Spinal cord (tissue), 9 donors: ENCODE measurements at regions not wholly inside any gene's neighbourhood (a gene's known extent, or its start where the extent isn't known, plus 50 kb on each side); places are given as distances from the start of the nearest gene placed in this dataset.

Experiments used
- DNase-seq, 6 donors: peaks; one replicate each; pipeline versions ENCODE4 v3.0.0 to v3.0.0-alpha.2; 2013 to 2015; ENCODE audit warnings: low spot score in 6 of 6, low read depth in 4 of 6
- H3K27ac ChIP-seq: one replicate; pipeline ENCODE4 v1.5.1; 2013; ENCODE audit warnings: low read depth, low read length, control low read depth
- H3K27me3 ChIP-seq: one replicate; pipeline ENCODE4 v1.6.1; 2013; ENCODE audit warnings: low read length; ENCODE audit not compliant: control insufficient read depth, insufficient read depth
- H3K36me3 ChIP-seq: one replicate; pipeline ENCODE4 v1.6.1; 2013; ENCODE audit warnings: low read length; ENCODE audit not compliant: control insufficient read depth, insufficient read depth
- H3K4me1 ChIP-seq: one replicate; pipeline ENCODE4 v1.6.1; 2013; ENCODE audit warnings: low read length; ENCODE audit not compliant: control insufficient read depth, insufficient read depth
- H3K4me3 ChIP-seq: one replicate; pipeline ENCODE4 v1.5.1; 2013; ENCODE audit warnings: low read depth, low read length, control low read depth
- H3K9me3 ChIP-seq: one replicate; pipeline ENCODE4 v1.6.1; 2013; ENCODE audit warnings: low read length; ENCODE audit not compliant: control insufficient read depth, insufficient read depth
- WGBS: methylation state at CpG from one replicate; pipeline ENCODE4 v1.1.5; 2013; ENCODE audit warnings: missing lambda C conversion rate; ENCODE audit not compliant: insufficient coverage; 5-methylcytosine and 5-hydroxymethylcytosine counted together
- donor health status: healthy.

DNA sequence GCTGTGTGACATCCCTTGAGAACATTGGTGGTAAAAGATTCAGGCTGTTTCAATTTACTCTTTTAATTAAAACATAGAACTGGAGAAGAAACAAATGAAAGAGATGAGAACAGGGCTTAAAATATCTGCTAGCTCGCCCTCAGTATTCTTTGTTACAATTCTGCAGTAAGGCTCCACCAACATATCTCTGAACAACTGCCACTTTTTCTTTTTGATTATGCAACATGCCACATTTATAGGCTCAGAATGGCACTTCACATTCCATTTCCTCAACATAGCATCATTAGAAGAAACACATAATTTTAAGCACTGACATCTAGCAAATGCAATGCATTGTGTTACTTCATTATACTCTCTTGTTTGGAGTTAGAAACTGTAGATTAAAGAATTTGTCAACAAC lies 1315.2 kb downstream of the LRFN5 start:
- H3K4me3 ChIP-seq, result no peak overlapping the region
- no peaks in the 10 kb centered on the region for H3K36me3 ChIP-seq
- 100% methylated on average over 1 of the region's 1 CpG for WGBS
- no peak overlapping the region for H3K27ac ChIP-seq
- H3K9me3 ChIP-seq, result no peaks in the 10 kb centered on the region
- H3K4me1 ChIP-seq, result no peaks in the 10 kb centered on the region
- no peaks in the 10 kb centered on the region for H3K27me3 ChIP-seq
- peak in 2 of 6 donors; percentile 3 to 42 for DNase-seq

GRCh38 chr14:42918615-42919014 lies 1311.9 kb downstream of the LRFN5 start:
- H3K4me3 ChIP-seq, result no peak overlapping the region
- H3K27ac ChIP-seq, result no peak overlapping the region
- H3K36me3 ChIP-seq, result no peaks in the 10 kb centered on the region
- no peaks in the 10 kb centered on the region for H3K4me1 ChIP-seq
- H3K27me3 ChIP-seq, result no peaks in the 10 kb centered on the region
- no peaks in the 10 kb centered on the region for H3K9me3 ChIP-seq
- no CpG with 5 or more reads among the region's 1 CpG for WGBS
- DNase-seq, result no peak

- DNase-seq, result no peak
- H3K27me3 ChIP-seq, result no peaks in the 10 kb centered on the region
Measured at GRCh38 chr14:42911642-42912041, 1305.0 kb downstream of the LRFN5 start.

DNA sequence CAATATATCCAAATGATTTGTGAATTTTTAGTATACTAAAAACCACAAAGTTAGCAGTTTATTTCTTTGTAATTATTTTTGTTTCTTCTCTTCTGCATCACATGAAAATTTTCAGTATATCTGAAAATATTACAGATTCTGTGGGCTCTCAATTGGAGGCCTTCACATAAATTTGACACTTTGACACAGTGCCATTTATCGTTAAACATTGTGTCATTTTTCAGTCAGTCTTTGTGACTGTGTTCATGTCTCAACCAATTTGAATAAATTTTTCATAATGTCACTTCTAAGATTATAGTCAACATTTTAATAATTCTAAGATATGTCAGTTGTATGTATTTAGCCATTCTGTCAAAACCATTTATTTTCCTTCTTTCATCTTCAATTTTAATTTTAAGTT lies 1303.0 kb downstream of the LRFN5 start:
- 100% methylated on average over 1 of the region's 1 CpG for WGBS
- H3K4me3 ChIP-seq, result no peak overlapping the region

More at GRCh38 chr14:42911642-42912041, 1305.0 kb downstream of the LRFN5 start:
- Histone ChIP-seq H3K4me3 (no peak overlapping the region), H3K4me1 (no peaks in the 10 kb centered on the region), H3K27ac (no peak overlapping the region), H3K9me3 (no peaks in the 10 kb centered on the region), H3K36me3 (no peaks in the 10 kb centered on the region)

DNA sequence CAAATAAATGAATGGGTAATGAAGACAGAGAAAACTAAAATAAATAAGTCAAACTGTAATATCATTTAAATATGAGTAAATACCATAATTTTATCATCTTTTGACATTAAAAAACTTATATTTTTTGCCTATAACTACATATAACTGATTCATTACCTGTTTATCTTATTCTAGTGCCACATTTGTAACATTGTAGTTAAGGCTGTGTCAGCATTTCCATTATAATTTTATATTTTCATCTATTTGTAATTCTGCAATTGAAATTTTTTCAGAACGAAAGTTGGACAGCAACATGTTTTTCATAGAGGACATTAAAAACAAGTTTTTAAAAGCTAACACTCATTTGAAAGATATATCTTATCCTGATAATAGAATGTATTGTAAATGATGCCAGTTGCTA lies 1286.5 kb downstream of the LRFN5 start:
- Histone ChIP-seq H3K9me3 (no peaks in the 10 kb centered on the region), H3K4me3 (no peak overlapping the region), H3K4me1 (no peaks in the 10 kb centered on the region), H3K27ac (no peak overlapping the region), H3K36me3 (no peaks in the 10 kb centered on the region), H3K27me3 (no peaks in the 10 kb centered on the region)
- DNase-seq, result no peak
- no CpG with 5 or more reads among the region's 1 CpG for WGBS

More for the DNA sequence above, 1303.0 kb downstream of the LRFN5 start:
- Histone ChIP-seq H3K9me3 (no peaks in the 10 kb centered on the region), H3K27me3 (no peaks in the 10 kb centered on the region), H3K4me1 (no peaks in the 10 kb centered on the region), H3K27ac (no peak overlapping the region), H3K36me3 (no peaks in the 10 kb centered on the region)
- DNase-seq, result no peak

DNA sequence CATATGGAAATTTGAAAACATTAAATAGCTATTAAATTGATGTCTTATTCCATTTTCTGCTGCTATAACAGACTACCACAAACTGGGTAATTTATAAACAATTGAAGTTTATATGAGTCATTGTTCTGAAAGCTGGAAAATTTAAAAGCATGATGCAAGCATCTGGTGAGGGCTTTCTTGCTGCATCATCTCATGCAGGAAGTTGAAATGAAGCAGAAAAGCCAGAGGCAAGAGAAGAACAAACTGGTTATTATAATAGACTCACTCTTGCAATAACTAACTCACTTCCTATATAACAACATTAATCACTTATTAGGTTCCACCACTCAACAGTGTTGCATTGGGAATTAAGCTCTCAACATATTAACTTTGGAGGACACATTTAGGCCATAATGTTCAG lies 1277.4 kb downstream of the LRFN5 start:
- no peak for DNase-seq
- no peak overlapping the region for H3K4me3 ChIP-seq
- no peak overlapping the region for H3K27ac ChIP-seq
- no peaks in the 10 kb centered on the region for H3K4me1 ChIP-seq
- no peaks in the 10 kb centered on the region for H3K9me3 ChIP-seq
- no peaks in the 10 kb centered on the region for H3K27me3 ChIP-seq
- no peaks in the 10 kb centered on the region for H3K36me3 ChIP-seq

DNA sequence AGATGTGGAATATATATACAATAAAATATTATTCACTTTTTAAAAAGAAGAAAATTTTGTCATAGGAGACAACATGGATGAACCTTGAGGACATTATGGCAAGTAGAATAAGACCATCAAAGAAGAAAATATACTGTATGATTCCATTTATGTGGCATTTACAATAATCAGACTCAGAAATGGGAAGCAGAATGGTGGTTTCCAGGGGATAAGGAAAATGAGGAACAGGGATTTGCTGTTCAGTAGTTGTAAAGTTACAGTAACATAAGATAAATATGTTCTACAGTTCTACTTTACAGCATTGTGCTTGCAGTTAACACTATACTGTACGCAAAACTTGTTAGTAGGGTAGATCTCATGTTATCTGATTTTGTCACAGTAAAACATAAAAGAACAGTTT lies 1271.0 kb downstream of the LRFN5 start:
- DNase-seq, result no peak
- no peaks in the 10 kb centered on the region for H3K27me3 ChIP-seq
- H3K4me3 ChIP-seq, result no peak overlapping the region
- H3K4me1 ChIP-seq, result no peaks in the 10 kb centered on the region
- H3K9me3 ChIP-seq, result no peaks in the 10 kb centered on the region
- no CpG with 5 or more reads among the region's 1 CpG for WGBS
- no peak overlapping the region for H3K27ac ChIP-seq
- no peaks in the 10 kb centered on the region for H3K36me3 ChIP-seq

DNA sequence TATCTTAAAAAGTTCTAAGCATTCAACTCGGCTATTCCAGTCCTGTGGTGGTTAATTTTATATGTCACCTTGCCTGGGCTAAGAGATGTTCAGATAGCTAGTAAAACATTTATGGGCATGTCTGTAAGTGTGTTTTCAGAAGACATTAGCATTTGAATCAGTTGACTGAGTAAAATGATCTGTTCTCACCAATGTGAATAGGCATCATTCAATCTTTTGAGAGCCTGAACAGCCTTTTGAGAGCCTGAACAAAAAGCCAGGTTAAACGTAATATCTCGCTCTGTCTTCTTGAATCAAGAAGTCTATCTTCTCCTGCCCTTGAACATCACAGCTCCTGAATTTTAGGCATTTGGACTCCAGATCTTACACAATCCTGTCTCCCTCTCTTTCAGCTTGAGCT lies 1266.1 kb downstream of the LRFN5 start:
- H3K27me3 ChIP-seq, result no peaks in the 10 kb centered on the region
- no peaks in the 10 kb centered on the region for H3K4me1 ChIP-seq
- H3K27ac ChIP-seq, result no peak overlapping the region
- H3K36me3 ChIP-seq, result no peaks in the 10 kb centered on the region
- WGBS, result 50% methylated on average over 1 of the region's 3 CpGs
- no peaks in the 10 kb centered on the region for H3K9me3 ChIP-seq
- DNase-seq, result no peak
- no peak overlapping the region for H3K4me3 ChIP-seq

GRCh38 chr14:42869681-42870080 lies 1263.0 kb downstream of the LRFN5 start:
- no peak overlapping the region for H3K27ac ChIP-seq
- WGBS, result no CpG with 5 or more reads among the region's 1 CpG
- DNase-seq, result no peak
- no peaks in the 10 kb centered on the region for H3K36me3 ChIP-seq
- no peak overlapping the region for H3K4me3 ChIP-seq
- H3K27me3 ChIP-seq, result no peaks in the 10 kb centered on the region
- H3K9me3 ChIP-seq, result no peaks in the 10 kb centered on the region
- no peaks in the 10 kb centered on the region for H3K4me1 ChIP-seq

GRCh38 chr14:42862114-42862513 lies 1255.4 kb downstream of the LRFN5 start:
- H3K4me3 ChIP-seq, result no peak overlapping the region
- no peak overlapping the region for H3K27ac ChIP-seq
- no peaks in the 10 kb centered on the region for H3K9me3 ChIP-seq
- no peaks in the 10 kb centered on the region for H3K4me1 ChIP-seq
- 37% methylated on average over 2 of the region's 3 CpGs for WGBS
- H3K36me3 ChIP-seq, result no peaks in the 10 kb centered on the region
- no peak for DNase-seq
- H3K27me3 ChIP-seq, result no peaks in the 10 kb centered on the region
